Sigmoid colon (tissue), 4 donors: ENCODE measurements at regions not wholly inside any gene's neighbourhood (a gene's known extent, or its start where the extent isn't known, plus 50 kb on each side); places are given as distances from the start of the nearest gene placed in this dataset.

Source experiments
- POLR2A ChIP-seq, 2 donors: fragments of 450-650 bp; IDR thresholded peaks; one replicate each; pipeline ENCODE4 v1.6.1; 2016; ENCODE audit warnings: antibody characterized with exemption in 2 of 2, mild to moderate bottlenecking in 2 of 2, moderate library complexity in 2 of 2
- POLR2AphosphoS5 ChIP-seq, 4 donors: sonication (generic); formaldehyde crosslinking; IDR thresholded peaks; one replicate each; pipeline ENCODE4 v1.6.1; 2017; ENCODE audit warnings: antibody characterized with exemption in 4 of 4
- TF ChIP-seq, protein P1 (sequence below), 4 experiments: fragments of 450-650 bp in 3 of 4; fragments of 200-600 bp in 1 of 4; IDR thresholded peaks; one replicate each; pipeline ENCODE4 v1.5.1; 2016 to 2019; ENCODE audit warnings: antibody characterized with exemption in 4 of 4, mild to moderate bottlenecking in 3 of 4, moderate library complexity in 2 of 4

DNA sequence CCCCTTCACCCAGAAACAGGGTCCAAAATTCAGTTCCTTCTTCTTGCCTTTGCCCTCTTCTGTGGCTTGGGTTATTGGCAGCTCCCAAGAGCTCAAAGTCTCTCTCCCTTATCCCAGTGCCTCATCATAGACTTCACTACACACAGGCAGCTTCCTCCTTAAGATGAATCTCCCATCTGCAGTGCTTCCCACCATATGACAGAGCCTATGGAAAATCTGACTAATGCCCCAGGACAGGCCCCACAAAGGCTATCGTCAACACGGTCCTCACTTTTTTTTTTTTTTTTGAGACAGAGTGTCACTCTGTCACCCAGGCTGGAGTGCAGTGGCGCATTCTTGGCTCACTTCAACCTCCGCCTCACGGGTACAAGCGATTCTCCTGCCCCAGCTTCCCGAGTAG lies 194.1 kb downstream of the MEX3B start:
- TF ChIP-seq POLR2A (IDR thresholded peaks at IDR 0.05) (no peak), POLR2AphosphoS5 (IDR thresholded peaks at IDR 0.05) (no peak)
- TF ChIP-seq, protein P1, sequence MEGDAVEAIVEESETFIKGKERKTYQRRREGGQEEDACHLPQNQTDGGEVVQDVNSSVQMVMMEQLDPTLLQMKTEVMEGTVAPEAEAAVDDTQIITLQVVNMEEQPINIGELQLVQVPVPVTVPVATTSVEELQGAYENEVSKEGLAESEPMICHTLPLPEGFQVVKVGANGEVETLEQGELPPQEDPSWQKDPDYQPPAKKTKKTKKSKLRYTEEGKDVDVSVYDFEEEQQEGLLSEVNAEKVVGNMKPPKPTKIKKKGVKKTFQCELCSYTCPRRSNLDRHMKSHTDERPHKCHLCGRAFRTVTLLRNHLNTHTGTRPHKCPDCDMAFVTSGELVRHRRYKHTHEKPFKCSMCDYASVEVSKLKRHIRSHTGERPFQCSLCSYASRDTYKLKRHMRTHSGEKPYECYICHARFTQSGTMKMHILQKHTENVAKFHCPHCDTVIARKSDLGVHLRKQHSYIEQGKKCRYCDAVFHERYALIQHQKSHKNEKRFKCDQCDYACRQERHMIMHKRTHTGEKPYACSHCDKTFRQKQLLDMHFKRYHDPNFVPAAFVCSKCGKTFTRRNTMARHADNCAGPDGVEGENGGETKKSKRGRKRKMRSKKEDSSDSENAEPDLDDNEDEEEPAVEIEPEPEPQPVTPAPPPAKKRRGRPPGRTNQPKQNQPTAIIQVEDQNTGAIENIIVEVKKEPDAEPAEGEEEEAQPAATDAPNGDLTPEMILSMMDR (IDR thresholded peaks at IDR 0.05): no peak
